NCI-H146 (cell line): ENCODE measurements at regions not wholly inside any gene's neighbourhood (a gene's known extent, or its start where the extent isn't known, plus 50 kb on each side); places are given as distances from the start of the nearest gene placed in this dataset.

ENCODE experiments used
- DNase-seq: peaks from one replicate; lab custom pipeline; 2025; lab: John Stamatoyannopoulos, UW

DNA sequence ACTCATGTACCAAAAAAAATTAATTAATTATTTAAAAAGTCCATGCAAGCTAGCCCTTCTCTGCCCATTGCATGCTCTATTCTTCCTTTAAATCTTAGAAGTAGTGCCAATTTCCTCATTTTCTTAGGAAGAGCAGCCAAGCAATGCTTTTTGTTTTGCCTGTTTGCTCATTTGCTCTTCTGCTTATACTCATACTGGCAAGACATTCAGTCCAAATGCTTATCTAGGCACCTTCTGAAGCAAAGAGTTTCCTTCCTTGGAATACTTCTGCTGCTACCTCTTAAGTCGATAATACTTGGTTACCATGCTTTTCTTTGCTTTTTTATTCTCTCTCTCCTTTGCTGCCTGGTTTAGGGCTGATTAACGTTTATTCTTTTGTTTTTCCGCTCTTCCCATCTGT lies 1318.3 kb downstream of the AACS start:
- no peak for DNase-seq

GRCh38 chr12:126384026-126384564 lies 1318.9 kb downstream of the AACS start:
- DNase-seq = no peak

GRCh38 chr12:126385785-126386184 lies 1320.5 kb downstream of the AACS start:
- no peak for DNase-seq

DNA sequence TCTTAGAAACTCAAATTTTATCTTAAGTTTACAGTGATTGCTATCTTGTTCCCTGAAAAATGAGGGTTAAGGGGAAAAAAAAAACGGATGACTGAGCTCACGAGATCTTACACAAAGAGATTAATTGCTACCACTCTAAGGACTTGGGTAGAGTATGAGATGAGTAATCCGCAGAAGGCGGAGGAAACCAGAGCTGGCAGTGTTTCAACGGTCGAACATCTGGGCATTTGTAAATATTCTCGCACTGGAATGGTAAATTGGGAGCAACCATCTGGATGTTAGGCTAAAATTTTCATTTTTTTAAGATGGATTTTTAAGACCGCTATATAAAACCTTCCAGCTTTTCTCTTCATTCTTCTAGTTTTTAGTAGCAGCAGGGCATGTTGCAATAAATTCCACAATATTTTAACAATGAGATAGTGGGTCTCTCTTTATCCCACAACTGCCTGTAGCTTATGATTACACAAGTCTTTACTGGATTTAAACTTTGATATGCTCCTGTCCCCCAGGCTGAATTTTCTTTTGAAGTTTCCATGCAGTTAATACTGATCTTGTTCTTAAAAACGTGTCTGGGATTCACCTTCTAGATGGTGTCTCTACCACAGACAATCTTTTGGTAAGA lies 1324.1 kb downstream of the AACS start:
- no peak for DNase-seq

DNA sequence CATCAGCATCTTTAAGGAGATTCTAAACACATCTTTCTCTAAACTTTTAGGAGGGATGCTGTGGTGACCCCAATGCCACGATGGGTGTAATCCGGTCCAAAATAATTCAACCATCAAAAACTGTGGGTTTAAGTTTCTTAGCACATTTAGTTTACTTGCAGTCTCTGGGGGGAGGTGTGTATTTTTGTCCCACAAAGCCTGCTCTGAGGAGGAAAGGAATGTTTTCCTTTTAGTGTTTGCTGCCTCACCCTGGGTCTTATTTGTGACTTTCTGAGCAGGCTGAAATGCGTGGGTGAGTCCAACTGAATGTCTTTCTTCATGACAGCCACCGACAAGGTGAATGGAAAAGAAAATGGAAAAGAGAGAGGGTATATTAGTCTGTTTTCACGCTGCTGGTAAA lies 1324.7 kb downstream of the AACS start:
- DNase-seq = no peak

GRCh38 chr12:126390969-126391566 lies 1325.8 kb downstream of the AACS start:
- no peak for DNase-seq

DNA sequence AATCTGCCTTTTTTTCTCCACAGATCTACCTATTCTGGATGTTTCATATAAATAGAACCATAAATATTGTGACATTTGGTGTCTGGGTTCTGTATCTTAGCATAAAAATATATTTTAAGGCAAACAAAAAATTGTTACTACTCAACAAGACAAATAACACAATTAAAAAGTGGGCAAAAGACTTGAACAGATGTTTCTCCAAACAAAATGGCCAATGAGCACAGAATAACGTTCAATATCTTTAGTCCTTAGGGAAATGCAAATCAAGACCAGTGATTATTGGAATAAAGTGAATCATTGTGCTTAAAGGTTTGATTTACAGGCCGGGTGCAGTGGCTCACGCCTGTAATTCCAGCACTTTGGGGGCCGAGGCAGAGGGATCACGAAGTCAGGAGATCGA lies 1331.3 kb downstream of the AACS start:
- no peak for DNase-seq

- DNase-seq = no peak
Observed at GRCh38 chr12:126397071-126397581, 1331.9 kb downstream of the AACS start.

DNA sequence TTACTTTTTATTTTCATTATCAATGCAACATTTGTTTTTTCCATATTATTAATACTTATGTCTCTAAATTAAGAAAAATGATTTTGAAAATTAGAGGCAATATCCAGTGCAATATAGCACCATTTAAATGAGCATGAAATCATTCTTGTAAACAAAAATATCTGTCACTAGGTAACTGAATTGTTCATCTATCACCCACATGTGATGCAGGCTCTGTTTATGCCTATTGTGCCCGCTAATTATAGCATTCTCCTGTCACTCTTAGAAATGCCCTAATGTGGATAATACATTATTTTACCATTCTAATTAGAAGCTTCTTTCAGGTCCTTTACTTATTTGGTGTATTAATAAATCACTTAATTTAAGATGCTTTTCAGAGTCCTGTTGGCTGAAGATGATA lies 1332.4 kb downstream of the AACS start:
- no peak for DNase-seq

GRCh38 chr12:126400831-126401230 lies 1335.6 kb downstream of the AACS start:
- no peak for DNase-seq

GRCh38 chr12:126404293-126404881 lies 1339.2 kb downstream of the AACS start:
- DNase-seq = no peak

- DNase-seq = no peak
Observed at GRCh38 chr12:126418400-126418799, 1353.2 kb downstream of the AACS start.

GRCh38 chr12:126419131-126419530 lies 1353.9 kb downstream of the AACS start:
- no peak for DNase-seq

- DNase-seq = no peak
Observed at GRCh38 chr12:126424696-126425095, 1359.5 kb downstream of the AACS start.

DNA sequence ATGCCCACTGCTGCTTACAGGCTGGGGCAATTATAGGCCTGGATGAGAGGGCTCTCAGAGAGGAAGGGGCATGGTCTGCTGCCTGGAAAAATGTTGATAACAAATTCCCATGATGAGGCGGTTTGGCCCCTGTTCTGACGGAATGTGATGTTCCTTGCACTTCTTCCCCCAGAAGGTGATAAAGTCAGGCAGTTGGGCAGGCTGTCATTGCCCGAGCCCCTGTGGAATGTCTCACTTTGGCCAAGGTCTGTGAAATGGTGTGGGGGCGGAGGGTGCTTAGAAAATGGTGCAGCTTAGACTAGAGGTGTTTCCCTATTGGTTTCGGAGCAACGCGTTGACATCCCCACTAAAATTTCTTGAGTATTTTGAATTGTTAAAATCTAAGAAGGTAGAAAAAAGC lies 1360.0 kb downstream of the AACS start:
- no peak for DNase-seq

DNA sequence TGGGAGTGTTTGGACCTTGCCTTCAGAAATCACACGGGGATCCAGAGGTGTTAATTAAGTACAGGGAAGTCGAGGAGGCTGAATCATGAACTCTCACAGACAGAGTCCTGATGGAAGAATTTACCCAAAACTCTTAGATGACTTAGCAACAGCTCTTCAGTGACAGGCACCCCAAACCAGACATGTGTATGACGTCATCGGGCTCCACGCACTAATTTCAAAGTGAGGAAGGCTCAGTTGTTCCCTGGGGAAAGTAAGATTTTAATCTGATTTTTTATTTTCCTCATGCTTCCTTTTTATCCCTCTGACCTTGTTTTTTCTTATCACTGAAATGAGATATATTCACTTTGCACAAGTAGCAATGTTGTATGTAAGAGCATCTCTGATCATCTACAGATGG lies 1363.5 kb downstream of the AACS start:
- no peak for DNase-seq

DNA sequence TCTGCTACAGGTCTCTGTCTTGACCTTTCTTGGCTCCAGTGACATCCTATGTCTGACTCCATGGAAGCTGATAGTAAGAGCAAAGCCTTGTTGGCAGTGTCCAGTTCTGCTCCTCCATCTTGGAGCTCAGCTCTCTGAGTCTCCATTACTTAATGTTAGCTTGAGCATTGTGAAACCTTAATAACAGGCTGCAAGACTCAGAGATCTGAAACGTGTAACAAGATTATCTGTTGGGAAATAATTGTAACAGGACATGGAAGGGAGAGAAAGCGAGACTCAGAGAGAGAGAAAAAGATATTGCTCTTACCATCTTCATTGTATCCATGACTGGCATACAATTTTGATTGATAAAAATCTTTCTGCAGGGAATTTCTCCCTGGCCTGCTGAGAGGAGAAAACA lies 1365.7 kb downstream of the AACS start:
- DNase-seq = no peak

- no peak for DNase-seq
Observed at GRCh38 chr12:126431767-126432166, 1366.5 kb downstream of the AACS start.

- DNase-seq = no peak
Observed at GRCh38 chr12:126432780-126433179, 1367.5 kb downstream of the AACS start.

DNA sequence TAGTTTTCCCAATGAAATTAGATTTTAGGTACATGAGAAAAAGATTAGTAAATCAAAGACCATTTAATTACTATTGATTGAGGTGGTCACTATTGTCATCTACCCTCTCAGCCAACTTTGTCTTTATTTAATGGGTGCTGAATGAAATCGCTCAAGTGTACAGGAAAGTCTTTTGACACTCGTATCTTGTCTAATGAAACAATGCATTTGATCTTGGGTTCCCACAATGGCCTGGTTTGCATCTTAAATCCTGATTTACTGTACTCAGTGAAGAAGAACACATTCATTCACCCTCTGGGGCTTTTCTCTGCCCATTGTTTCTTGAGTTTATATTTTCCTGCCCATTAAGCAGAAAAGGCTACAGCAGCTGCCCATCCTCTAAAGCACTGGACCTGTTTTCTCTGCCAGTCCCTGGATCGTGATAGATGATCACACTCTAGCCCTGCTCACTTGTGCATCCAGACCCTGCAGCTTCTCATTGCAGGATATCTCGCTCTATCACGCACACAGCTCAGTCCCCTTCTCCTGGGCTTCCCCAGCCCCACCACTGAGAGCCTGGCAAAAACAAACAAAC lies 1369.3 kb downstream of the AACS start:
- no peak for DNase-seq

- no peak for DNase-seq
Observed at GRCh38 chr12:126436041-126436440, 1370.8 kb downstream of the AACS start.

GRCh38 chr12:126437934-126438333 lies 1372.7 kb downstream of the AACS start:
- no peak for DNase-seq

- no peak for DNase-seq
Observed at GRCh38 chr12:126443977-126444376, 1378.7 kb downstream of the AACS start.
